ENCODE measurements at regions not wholly inside any gene's neighbourhood (a gene's known extent, or its start where the extent isn't known, plus 50 kb on each side); places are given as distances from the start of the nearest gene placed in this dataset.

- DNase-seq (ENCODE audit: low read depth in 3 of 3, low spot score in 2 of 3) = no peak
Observed at GRCh38 chr4:167642250-167642649, 408.0 kb upstream of the SPOCK3 start.

GRCh38 chr4:167645358-167645757 lies 411.1 kb upstream of the SPOCK3 start:
- DNase-seq (ENCODE audit: low read depth in 3 of 3, low spot score in 2 of 3) = no peak

GRCh38 chr4:167652267-167652666 lies 418.0 kb upstream of the SPOCK3 start:
- DNase-seq (ENCODE audit: low read depth in 3 of 3, low spot score in 2 of 3) = no peak

GRCh38 chr4:167688660-167689142 lies 403.6 kb upstream of the ANXA10 start:
- no peak for DNase-seq (ENCODE audit: low read depth in 3 of 3, low spot score in 2 of 3)

- DNase-seq (ENCODE audit: low read depth in 3 of 3, low spot score in 2 of 3) = no peak
Observed at GRCh38 chr4:167702391-167702790, 389.9 kb upstream of the ANXA10 start.

- DNase-seq (ENCODE audit: low read depth in 3 of 3, low spot score in 2 of 3) = no peak
Observed at GRCh38 chr4:167711517-167711916, 380.8 kb upstream of the ANXA10 start.

GRCh38 chr4:167713756-167714155 lies 378.6 kb upstream of the ANXA10 start:
- DNase-seq (ENCODE audit: low read depth in 3 of 3, low spot score in 2 of 3) = no peak

GRCh38 chr4:167715176-167715575 lies 377.2 kb upstream of the ANXA10 start:
- DNase-seq (ENCODE audit: low read depth in 3 of 3, low spot score in 2 of 3) = no peak

GRCh38 chr4:167717495-167717894 lies 374.8 kb upstream of the ANXA10 start:
- no peak for DNase-seq (ENCODE audit: low read depth in 3 of 3, low spot score in 2 of 3)

- no peak for DNase-seq (ENCODE audit: low read depth in 3 of 3, low spot score in 2 of 3)
Observed at GRCh38 chr4:167721617-167722486, 370.5 kb upstream of the ANXA10 start.

- no peak for DNase-seq (ENCODE audit: low read depth in 3 of 3, low spot score in 2 of 3)
Observed at GRCh38 chr4:167722487-167722808, 369.9 kb upstream of the ANXA10 start.

- DNase-seq (ENCODE audit: low read depth in 3 of 3, low spot score in 2 of 3) = no peak
Observed at GRCh38 chr4:167724941-167725340, 367.4 kb upstream of the ANXA10 start.

- no peak for DNase-seq (ENCODE audit: low read depth in 3 of 3, low spot score in 2 of 3)
Observed at GRCh38 chr4:167730769-167731168, 361.6 kb upstream of the ANXA10 start.

- DNase-seq (ENCODE audit: low read depth in 3 of 3, low spot score in 2 of 3) = no peak
Observed at GRCh38 chr4:167745024-167745687, 347.2 kb upstream of the ANXA10 start.

- no peak for DNase-seq (ENCODE audit: low read depth in 3 of 3, low spot score in 2 of 3)
Observed at GRCh38 chr4:167767281-167767680, 325.1 kb upstream of the ANXA10 start.

- no peak for DNase-seq (ENCODE audit: low read depth in 3 of 3, low spot score in 2 of 3)
Observed at GRCh38 chr4:167774646-167775045, 317.7 kb upstream of the ANXA10 start.

GRCh38 chr4:167775375-167775774 lies 317.0 kb upstream of the ANXA10 start:
- DNase-seq (ENCODE audit: low read depth in 3 of 3, low spot score in 2 of 3) = no peak

- DNase-seq (ENCODE audit: low read depth in 3 of 3, low spot score in 2 of 3) = no peak
Observed at GRCh38 chr4:167779280-167779679, 313.1 kb upstream of the ANXA10 start.

- no peak for DNase-seq (ENCODE audit: low read depth in 3 of 3, low spot score in 2 of 3)
Observed at GRCh38 chr4:167779864-167780263, 312.5 kb upstream of the ANXA10 start.

GRCh38 chr4:167784826-167785225 lies 307.5 kb upstream of the ANXA10 start:
- DNase-seq (ENCODE audit: low read depth in 3 of 3, low spot score in 2 of 3) = no peak

- no peak for DNase-seq (ENCODE audit: low read depth in 3 of 3, low spot score in 2 of 3)
Observed at GRCh38 chr4:167785523-167785922, 306.8 kb upstream of the ANXA10 start.

- no peak for DNase-seq (ENCODE audit: low read depth in 3 of 3, low spot score in 2 of 3)
Observed at GRCh38 chr4:167786504-167786903, 305.8 kb upstream of the ANXA10 start.

All from right renal cortex interstitium (tissue), 3 donors.